Esophagus (tissue), 2 donors: ENCODE measurements at regions not wholly inside any gene's neighbourhood (a gene's known extent, or its start where the extent isn't known, plus 50 kb on each side); places are given as distances from the start of the nearest gene placed in this dataset.

ENCODE experiments used
- H3K27ac ChIP-seq, 2 donors: one replicate each; pipeline ENCODE4 v1.5.1; 2013; ENCODE audit warnings: low read depth in 2 of 2, mild to moderate bottlenecking in 2 of 2, inconsistent platforms in 1 of 2, low read length in 1 of 2, moderate library complexity in 1 of 2
- H3K27me3 ChIP-seq, 2 donors: one replicate each; pipeline ENCODE4 v1.6.1; 2013; ENCODE audit warnings: low read length in 2 of 2, control low read depth in 1 of 2, mild to moderate bottlenecking in 1 of 2; ENCODE audit not compliant: insufficient read depth in 2 of 2, control insufficient read depth in 1 of 2
- H3K36me3 ChIP-seq, 2 donors: one replicate each; pipeline ENCODE4 v1.6.1; 2013; ENCODE audit warnings: low read length in 1 of 2; ENCODE audit not compliant: control insufficient read depth in 2 of 2, insufficient read depth in 2 of 2
- H3K4me1 ChIP-seq, 2 donors: one replicate each; pipeline ENCODE4 v1.6.1; 2013; ENCODE audit warnings: low read length in 1 of 2; ENCODE audit not compliant: control insufficient read depth in 2 of 2, insufficient read depth in 2 of 2
- H3K4me3 ChIP-seq, 2 donors: one replicate each; pipeline ENCODE4 v1.5.1; 2013; ENCODE audit warnings: low read length in 2 of 2, mild to moderate bottlenecking in 2 of 2, low read depth in 1 of 2, moderate library complexity in 1 of 2
- H3K9me3 ChIP-seq, 2 donors: one replicate each; pipeline ENCODE4 v1.6.1; 2013; ENCODE audit warnings: mild to moderate bottlenecking in 2 of 2, low read depth in 1 of 2, low read length in 1 of 2, moderate library complexity in 1 of 2; ENCODE audit not compliant: control insufficient read depth in 2 of 2, insufficient read depth in 1 of 2
- WGBS, 2 donors: extraction: QIAGEN DNeasy Blood & Tissue Kit; methylation state at CpG; one replicate each; pipeline ENCODE4 v1.1.7; 2013; 5-methylcytosine and 5-hydroxymethylcytosine counted together
- donor health status: healthy with polysubstance abuse.
- donor health status: Bipolar disorder and iron deficiency.

- Histone ChIP-seq H3K9me3 (peaks cover 0 to 2% of the 10 kb centered on the region in 2 donors), H3K4me1 (peaks cover 0 to 3% of the 10 kb centered on the region in 2 donors), H3K27ac (no peak overlapping the region), H3K4me3 (no peak overlapping the region), H3K27me3 (no peaks in the 10 kb centered on the region), H3K36me3 (no peaks in the 10 kb centered on the region)
- WGBS, 2 donors, result 61 to 68% methylated on average over 2 of the region's 2 CpGs
Observed at GRCh38 chr11:115077740-115078139, 399.4 kb downstream of the NXPE2 start.

- WGBS, 2 donors, result 57 to 67% methylated on average over 15 of the region's 15 CpGs
Observed at GRCh38 chr11:115078461-115079438, 400.4 kb downstream of the NXPE2 start.

GRCh38 chr11:115080923-115081680 lies 402.8 kb downstream of the NXPE2 start:
- Histone ChIP-seq H3K4me1 (peaks cover 0 to 3% of the 10 kb centered on the region in 2 donors), H3K27me3 (no peaks in the 10 kb centered on the region), H3K27ac (no peak overlapping the region), H3K4me3 (no peak overlapping the region), H3K9me3 (peaks cover 0 to 1% of the 10 kb centered on the region in 2 donors), H3K36me3 (no peaks in the 10 kb centered on the region)
- WGBS, 2 donors, result 71 to 74% methylated on average over 9 of the region's 9 CpGs

More at GRCh38 chr11:115078461-115079438, 400.4 kb downstream of the NXPE2 start:
- Histone ChIP-seq H3K9me3 (peaks cover 0 to 2% of the 10 kb centered on the region in 2 donors), H3K27me3 (no peaks in the 10 kb centered on the region), H3K36me3 (no peaks in the 10 kb centered on the region), H3K27ac (no peak overlapping the region), H3K4me3 (no peak overlapping the region), H3K4me1 (peaks cover 0 to 3% of the 10 kb centered on the region in 2 donors)

GRCh38 chr11:115081972-115082371 lies 403.6 kb downstream of the NXPE2 start:
- Histone ChIP-seq H3K4me3 (no peak overlapping the region), H3K4me1 (peaks cover 0 to 3% of the 10 kb centered on the region in 2 donors), H3K36me3 (no peaks in the 10 kb centered on the region), H3K9me3 (no peaks in the 10 kb centered on the region), H3K27me3 (no peaks in the 10 kb centered on the region), H3K27ac (no peak overlapping the region)
- WGBS, 2 donors, result 47 to 59% methylated on average over 2 of the region's 2 CpGs

GRCh38 chr11:115083144-115083806 lies 404.9 kb downstream of the NXPE2 start:
- Histone ChIP-seq H3K9me3 (no peaks in the 10 kb centered on the region), H3K27me3 (no peaks in the 10 kb centered on the region), H3K27ac (no peak overlapping the region), H3K4me1 (peaks cover 0 to 3% of the 10 kb centered on the region in 2 donors), H3K36me3 (no peaks in the 10 kb centered on the region), H3K4me3 (no peak overlapping the region)
- 61 to 66% methylated on average over 13 of the region's 13 CpGs for WGBS, 2 donors

GRCh38 chr11:115084231-115084630 lies 405.9 kb downstream of the NXPE2 start:
- WGBS, 2 donors, result 71 to 81% methylated on average over 4 of the region's 4 CpGs
- no peak overlapping the region for H3K27ac ChIP-seq
- no peaks in the 10 kb centered on the region for H3K36me3 ChIP-seq
- H3K4me1 ChIP-seq, result peaks cover 0 to 3% of the 10 kb centered on the region in 2 donors
- H3K27me3 ChIP-seq, result no peaks in the 10 kb centered on the region
- no peaks in the 10 kb centered on the region for H3K9me3 ChIP-seq
- no peak overlapping the region for H3K4me3 ChIP-seq

- peaks cover 0 to 2% of the 10 kb centered on the region in 2 donors for H3K9me3 ChIP-seq
- H3K27me3 ChIP-seq, result no peaks in the 10 kb centered on the region
- no peak overlapping the region for H3K4me3 ChIP-seq
- H3K27ac ChIP-seq, result no peak overlapping the region
- WGBS, 2 donors, result 27 to 42% methylated on average over 5 of the region's 5 CpGs
- no peaks in the 10 kb centered on the region for H3K36me3 ChIP-seq
- H3K4me1 ChIP-seq, result peaks cover 0 to 3% of the 10 kb centered on the region in 2 donors
Observed at GRCh38 chr11:115085461-115086210, 407.3 kb downstream of the NXPE2 start.

GRCh38 chr11:115087791-115088190 lies 409.5 kb downstream of the NXPE2 start:
- no peaks in the 10 kb centered on the region for H3K4me1 ChIP-seq
- H3K4me3 ChIP-seq, result no peak overlapping the region
- WGBS, 2 donors, result 70 to 82% methylated on average over 2 of the region's 2 CpGs
- no peaks in the 10 kb centered on the region for H3K36me3 ChIP-seq
- H3K9me3 ChIP-seq, result peaks cover 0 to 2% of the 10 kb centered on the region in 2 donors
- no peak overlapping the region for H3K27ac ChIP-seq
- H3K27me3 ChIP-seq, result no peaks in the 10 kb centered on the region

GRCh38 chr11:115092516-115092915 lies 411.7 kb downstream of the CADM1 start:
- WGBS, 2 donors, result 50 to 51% methylated on average over 3 of the region's 3 CpGs
- H3K9me3 ChIP-seq, result peaks cover 0 to 2% of the 10 kb centered on the region in 2 donors
- no peaks in the 10 kb centered on the region for H3K4me1 ChIP-seq
- H3K27ac ChIP-seq, result no peak overlapping the region
- no peaks in the 10 kb centered on the region for H3K27me3 ChIP-seq
- H3K4me3 ChIP-seq, result no peak overlapping the region
- no peaks in the 10 kb centered on the region for H3K36me3 ChIP-seq
